T-helper 2 cell treated with Interferon-gamma antibody and Interleukin-4, amounts not matched to agents 100 ng/mL and 5 ng/mL, for 36 hours (primary cell): ENCODE measurements at regions not wholly inside any gene's neighbourhood (a gene's known extent, or its start where the extent isn't known, plus 50 kb on each side); places are given as distances from the start of the nearest gene placed in this dataset.
"Not testable (repeated sequence)": the region's sequence is repeated elsewhere in the genome, so short reads cannot be mapped to it uniquely, and the experiment has no call there.

ENCODE experiments used
- intact Hi-C: fragments of 100-400 bp; cut with micrococcal nuclease; formaldehyde crosslinking; loops from one replicate; pipeline ENCODE4 v1.15.1; 2023

- intact Hi-C loops: no loop called here
Observed at GRCh38 chr2:183522489-183523266, 398.4 kb downstream of the NUP35 start.

- intact Hi-C loops: no loop called here
Observed at GRCh38 chr2:183530333-183530901, 406.2 kb downstream of the NUP35 start.

GRCh38 chr2:183532514-183532913, 408.3 kb downstream of the NUP35 start:
- intact Hi-C loops: no loop called here

- intact Hi-C loops: no loop called here
Observed at GRCh38 chr2:183533021-183533420, 408.8 kb downstream of the NUP35 start.

GRCh38 chr2:183536290-183536689, 412.0 kb downstream of the NUP35 start:
- intact Hi-C loops: no loop called here

GRCh38 chr2:183536714-183537113, 412.5 kb downstream of the NUP35 start:
- intact Hi-C loops: no loop called here

- intact Hi-C loops: no loop called here
Observed at GRCh38 chr2:183541766-183542165, 417.5 kb downstream of the NUP35 start.

- intact Hi-C loops: no loop called here
Observed at GRCh38 chr2:183542606-183543005, 418.4 kb downstream of the NUP35 start.

GRCh38 chr2:183543222-183543621, 419.0 kb downstream of the NUP35 start:
- intact Hi-C loops: no loop called here

GRCh38 chr2:183543731-183544130, 419.5 kb downstream of the NUP35 start:
- intact Hi-C loops: no loop called here

- intact Hi-C loops: not testable (repeated sequence)
Observed at GRCh38 chr2:183546560-183547350, 422.5 kb downstream of the NUP35 start.

GRCh38 chr2:183552716-183553115, 428.5 kb downstream of the NUP35 start:
- intact Hi-C loops: no loop called here

- intact Hi-C loops: no loop called here
Observed at GRCh38 chr2:183564726-183565125, 440.5 kb downstream of the NUP35 start.

GRCh38 chr2:183575481-183575880, 451.2 kb downstream of the NUP35 start:
- intact Hi-C loops: no loop called here

- intact Hi-C loops: no loop called here
Observed at GRCh38 chr2:183579686-183580085, 455.4 kb downstream of the NUP35 start.

GRCh38 chr2:183592271-183592670, 468.0 kb downstream of the NUP35 start:
- intact Hi-C loops: no loop called here

- intact Hi-C loops: no loop called here
Observed at GRCh38 chr2:183594150-183594549, 469.9 kb downstream of the NUP35 start.

GRCh38 chr2:183597841-183598240, 473.6 kb downstream of the NUP35 start:
- intact Hi-C loops: no loop called here

- intact Hi-C loops: no loop called here
Observed at GRCh38 chr2:183604065-183604464, 479.8 kb downstream of the NUP35 start.

GRCh38 chr2:183605440-183605839, 481.2 kb downstream of the NUP35 start:
- intact Hi-C loops: no loop called here

- intact Hi-C loops: no loop called here
Observed at GRCh38 chr2:183606022-183606717, 481.9 kb downstream of the NUP35 start.

- intact Hi-C loops: no loop called here
Observed at GRCh38 chr2:183606718-183607085, 482.5 kb downstream of the NUP35 start.
